Spleen (tissue), 11 donors: ENCODE measurements at regions not wholly inside any gene's neighbourhood (a gene's known extent, or its start where the extent isn't known, plus 50 kb on each side); places are given as distances from the start of the nearest gene placed in this dataset.

ENCODE experiments used
- DNase-seq: peaks from one replicate; pipeline ENCODE4 v3.0.0-alpha.2; 2020
- H3K27ac ChIP-seq, 8 donors: fragments of 200-600 bp; sonication (generic) in 7 of 8; 1 replicate in 4 of 8; 2 replicates in 4 of 8; pipeline versions ENCODE4 v1.5.0 to v1.8.0; 2016 to 2021; ENCODE audit warnings: inconsistent platforms in 4 of 8, mild to moderate bottlenecking in 4 of 8, moderate library complexity in 1 of 8
- H3K27me3 ChIP-seq, 7 donors: fragments of 200-600 bp; sonication (generic) in 6 of 7; replicated peaks in 1 of 7; 1 replicate in 4 of 7; 2 replicates in 3 of 7; pipeline versions ENCODE4 v1.5.0 to v1.8.0; 2016 to 2021; ENCODE audit warnings: inconsistent platforms in 3 of 7, mild to moderate bottlenecking in 1 of 7
- H3K36me3 ChIP-seq, 6 donors: fragments of 200-600 bp; sonication (generic) in 5 of 6; 1 replicate in 4 of 6; 2 replicates in 2 of 6; pipeline versions ENCODE4 v1.5.0 to v1.8.0; 2016 to 2021; ENCODE audit warnings: inconsistent platforms in 2 of 6
- H3K4me1 ChIP-seq, 6 donors: fragments of 200-600 bp; sonication (generic) in 5 of 6; 1 replicate in 3 of 6; 2 replicates in 3 of 6; pipeline versions ENCODE4 v1.5.0 to v1.8.0; 2016 to 2021; ENCODE audit warnings: inconsistent platforms in 3 of 6
- H3K4me3 ChIP-seq, 8 donors: fragments of 200-600 bp; sonication (generic) in 7 of 8; 1 replicate in 4 of 8; 2 replicates in 4 of 8; pipeline versions ENCODE4 v1.5.0 to v1.8.0; 2016 to 2021; ENCODE audit warnings: inconsistent platforms in 4 of 8, mild to moderate bottlenecking in 4 of 8, moderate library complexity in 2 of 8
- H3K9me3 ChIP-seq, 8 donors: fragments of 200-600 bp; sonication (generic) in 7 of 8; 1 replicate in 4 of 8; 2 replicates in 4 of 8; pipeline versions ENCODE4 v1.5.0 to v1.8.0; 2016 to 2021; ENCODE audit warnings: inconsistent platforms in 4 of 8
- POLR2A ChIP-seq, 3 donors: fragments of 450-650 bp; IDR thresholded peaks; one replicate each; pipeline ENCODE4 v1.5.1; 2017; ENCODE audit warnings: antibody characterized with exemption in 3 of 3, mild to moderate bottlenecking in 1 of 3
- POLR2AphosphoS5 ChIP-seq, 3 donors: sonication (generic); formaldehyde crosslinking; IDR thresholded peaks; one replicate each; pipeline ENCODE4 v1.5.1; 2017; ENCODE audit warnings: antibody characterized with exemption in 3 of 3
- WGBS, 5 donors: extraction: QIAGEN DNeasy Blood & Tissue Kit in 3 of 5; methylation state at CpG; one replicate each; pipeline versions ENCODE4 v1.1.5 to v1.1.7; 2013 to 2018; 5-methylcytosine and 5-hydroxymethylcytosine counted together
- intact Hi-C: fragments of 100-400 bp; cut with DNase I; formaldehyde crosslinking; loops from one replicate; pipeline ENCODE4 v1.15.0; 2023; ENCODE audit warnings: low total_unique reads
- TF ChIP-seq, protein P1 (sequence below), 11 experiments: fragments of 200-600 bp in 7 of 11; fragments of 450-650 bp in 4 of 11; sonication (generic) in 4 of 11; IDR thresholded peaks in 8 of 11; conservative IDR thresholded peaks in 3 of 11; 1 replicate in 7 of 11; 2 replicates in 4 of 11; pipeline versions ENCODE4 v1.4.0 to v1.8.0; 2016 to 2021; ENCODE audit warnings: antibody characterized with exemption in 11 of 11, inconsistent platforms in 4 of 11, mild to moderate bottlenecking in 1 of 11
- donor health status: healthy with polysubstance abuse.
- donor health status: DM: no; HTN: no; CAD: no; lungs with moderate emphysema.
- donor health status: DM: no; HTN: no; CAD: no.
- donor health status: Bipolar disorder and iron deficiency.
- donor health status: healthy.
- donor health status: DM: no; HTN: no; CAD: no.
- donor health status: DM: yes; HTN: yes; CAD: no.

DNA sequence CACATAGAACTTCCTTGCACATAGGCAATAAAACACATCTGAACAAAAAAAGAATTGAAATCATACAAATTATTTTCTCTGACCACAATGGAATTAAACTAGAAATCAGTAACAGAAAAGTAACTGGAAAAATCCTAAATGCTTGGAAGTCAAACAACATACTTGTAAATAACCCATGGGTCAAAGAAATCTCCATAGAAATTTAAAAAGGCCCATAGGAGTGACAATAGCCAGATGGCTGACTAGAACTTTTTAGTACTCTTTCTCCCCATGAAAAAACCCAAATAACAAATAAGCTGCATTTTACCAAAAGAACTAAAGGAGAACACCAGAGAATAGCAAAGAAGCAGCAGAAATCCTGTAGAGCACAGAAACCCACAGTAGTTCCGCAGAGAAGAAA is 139.2 kb upstream of the COL3A1 start:
- H3K36me3 ChIP-seq: no peaks in the 10 kb centered on the region
- no peaks in the 10 kb centered on the region for H3K4me1 ChIP-seq
- DNase-seq: no peak
- H3K9me3 ChIP-seq: peaks cover 2 to 51% (median 36%) of the 10 kb centered on the region in 8 donors
- peak overlapping the region in 1 of 8 donors; percentile 15 for H3K27ac ChIP-seq
- TF ChIP-seq POLR2A (IDR thresholded peaks at IDR 0.05) (no peak), POLR2AphosphoS5 (IDR thresholded peaks at IDR 0.05) (no peak)
- TF ChIP-seq, protein P1, sequence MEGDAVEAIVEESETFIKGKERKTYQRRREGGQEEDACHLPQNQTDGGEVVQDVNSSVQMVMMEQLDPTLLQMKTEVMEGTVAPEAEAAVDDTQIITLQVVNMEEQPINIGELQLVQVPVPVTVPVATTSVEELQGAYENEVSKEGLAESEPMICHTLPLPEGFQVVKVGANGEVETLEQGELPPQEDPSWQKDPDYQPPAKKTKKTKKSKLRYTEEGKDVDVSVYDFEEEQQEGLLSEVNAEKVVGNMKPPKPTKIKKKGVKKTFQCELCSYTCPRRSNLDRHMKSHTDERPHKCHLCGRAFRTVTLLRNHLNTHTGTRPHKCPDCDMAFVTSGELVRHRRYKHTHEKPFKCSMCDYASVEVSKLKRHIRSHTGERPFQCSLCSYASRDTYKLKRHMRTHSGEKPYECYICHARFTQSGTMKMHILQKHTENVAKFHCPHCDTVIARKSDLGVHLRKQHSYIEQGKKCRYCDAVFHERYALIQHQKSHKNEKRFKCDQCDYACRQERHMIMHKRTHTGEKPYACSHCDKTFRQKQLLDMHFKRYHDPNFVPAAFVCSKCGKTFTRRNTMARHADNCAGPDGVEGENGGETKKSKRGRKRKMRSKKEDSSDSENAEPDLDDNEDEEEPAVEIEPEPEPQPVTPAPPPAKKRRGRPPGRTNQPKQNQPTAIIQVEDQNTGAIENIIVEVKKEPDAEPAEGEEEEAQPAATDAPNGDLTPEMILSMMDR (IDR thresholded peaks at IDR 0.05 in 8 of 11, conservative IDR thresholded peaks at IDR 0.05 in 3 of 11): no peak
- intact Hi-C loops: no loop called here
- no peaks in the 10 kb centered on the region for H3K27me3 ChIP-seq
- no peak overlapping the region for H3K4me3 ChIP-seq
- WGBS, 5 donors: 0 to 67% (median 0%) methylated on average over 1 of the region's 1 CpG

DNA sequence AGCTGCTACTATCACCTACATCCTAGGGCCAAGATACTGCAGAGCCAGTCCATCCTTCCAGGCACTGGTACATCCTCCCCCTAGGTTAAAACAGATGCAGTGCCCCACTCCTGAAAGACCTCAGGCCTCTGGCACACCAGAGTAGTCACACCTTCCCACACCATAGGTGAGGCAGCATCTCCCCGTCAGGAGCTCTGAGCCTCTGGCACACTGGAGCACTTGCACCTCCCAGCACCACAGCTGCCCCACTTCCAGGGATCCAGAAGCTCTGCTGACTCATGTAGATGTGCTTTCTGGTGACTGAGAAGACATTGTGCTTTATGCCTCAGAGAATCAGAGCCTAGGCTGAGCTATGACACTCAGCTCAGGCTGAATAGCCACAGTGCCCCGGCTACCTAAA is 138.4 kb upstream of the COL3A1 start:
- H3K27ac ChIP-seq: no peak overlapping the region
- no peak for DNase-seq
- TF ChIP-seq POLR2A (IDR thresholded peaks at IDR 0.05) (no peak), POLR2AphosphoS5 (IDR thresholded peaks at IDR 0.05) (no peak)
- TF ChIP-seq, protein P1 (IDR thresholded peaks at IDR 0.05 in 8 of 11, conservative IDR thresholded peaks at IDR 0.05 in 3 of 11): no peak
- H3K4me1 ChIP-seq: no peaks in the 10 kb centered on the region
- no peak overlapping the region for H3K4me3 ChIP-seq
- 89 to 96% (median 92%) methylated on average over 1 to 2 of the region's 2 CpGs for WGBS, 5 donors
- intact Hi-C loops: no loop called here
- H3K9me3 ChIP-seq: peaks cover 0 to 50% (median 34%) of the 10 kb centered on the region in 8 donors
- H3K27me3 ChIP-seq: no peaks in the 10 kb centered on the region
- no peaks in the 10 kb centered on the region for H3K36me3 ChIP-seq

DNA sequence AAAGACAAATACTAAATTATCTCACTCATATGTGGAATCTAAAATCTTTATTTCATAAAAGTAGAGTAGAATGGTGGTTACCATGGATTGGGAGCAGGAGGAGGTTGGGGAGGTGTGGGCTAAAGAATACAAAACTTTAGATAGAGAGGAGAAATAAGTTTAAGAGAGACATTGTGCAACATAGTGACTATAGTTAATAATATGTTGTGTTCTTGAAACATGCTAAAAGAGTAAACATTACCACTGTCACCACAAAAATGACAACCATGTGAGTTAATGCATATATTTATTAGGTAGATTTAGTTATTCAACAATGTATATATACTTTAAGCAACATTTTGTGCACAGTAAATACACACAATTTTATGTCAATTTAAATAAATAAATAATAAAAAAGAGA is 128.5 kb upstream of the COL3A1 start:
- H3K4me1 ChIP-seq: no peaks in the 10 kb centered on the region
- no peak overlapping the region for H3K4me3 ChIP-seq
- DNase-seq: no peak
- intact Hi-C loops: no loop called here
- no peaks in the 10 kb centered on the region for H3K36me3 ChIP-seq
- peaks cover 0 to 22% (median 8%) of the 10 kb centered on the region in 8 donors for H3K9me3 ChIP-seq
- H3K27ac ChIP-seq: no peak overlapping the region
- TF ChIP-seq POLR2AphosphoS5 (IDR thresholded peaks at IDR 0.05): no peak
- H3K27me3 ChIP-seq: no peaks in the 10 kb centered on the region

DNA sequence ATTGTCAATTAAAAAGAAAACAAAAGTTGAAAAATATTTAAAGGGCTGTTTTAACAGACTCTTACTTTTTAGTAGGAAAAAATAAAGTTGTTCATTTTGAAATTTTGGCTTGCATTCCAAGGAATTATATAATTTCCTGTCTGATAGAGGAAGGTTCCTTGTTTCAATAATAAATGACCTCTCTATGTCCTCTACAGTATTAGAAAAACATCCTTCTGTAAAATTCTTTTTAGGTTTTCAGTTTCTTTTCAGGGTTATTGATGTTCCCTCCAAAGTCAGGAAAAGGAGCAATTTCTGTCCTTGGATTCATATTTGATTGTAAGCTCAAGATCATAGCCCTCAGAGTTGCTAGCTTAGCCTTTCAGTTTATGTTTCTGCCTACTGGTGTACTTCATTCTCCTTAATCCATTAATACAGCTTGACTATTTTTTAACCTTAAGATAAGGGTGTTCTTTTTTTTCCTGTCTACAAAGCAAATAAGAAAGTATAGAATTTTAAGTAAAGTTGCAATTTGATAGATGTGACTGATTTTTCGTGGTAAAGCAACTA is 125.2 kb upstream of the COL3A1 start:
- TF ChIP-seq POLR2AphosphoS5 (IDR thresholded peaks at IDR 0.05) (no peak), POLR2A (IDR thresholded peaks at IDR 0.05) (no peak)
- TF ChIP-seq, protein P1 (IDR thresholded peaks at IDR 0.05 in 8 of 11, conservative IDR thresholded peaks at IDR 0.05 in 3 of 11): no peak
- Histone ChIP-seq H3K36me3 (no peaks in the 10 kb centered on the region), H3K27me3 (no peaks in the 10 kb centered on the region), H3K4me3 (no peak overlapping the region), H3K4me1 (no peaks in the 10 kb centered on the region), H3K9me3 (peaks cover 0 to 13% (median 3%) of the 10 kb centered on the region in 8 donors), H3K27ac (peak overlapping the region in 1 of 8 donors; percentile 16)
- intact Hi-C loops: no loop called here
- 0 to 36% (median 1%) methylated on average over 1 of the region's 1 CpG for WGBS, 5 donors
- DNase-seq: no peak

DNA sequence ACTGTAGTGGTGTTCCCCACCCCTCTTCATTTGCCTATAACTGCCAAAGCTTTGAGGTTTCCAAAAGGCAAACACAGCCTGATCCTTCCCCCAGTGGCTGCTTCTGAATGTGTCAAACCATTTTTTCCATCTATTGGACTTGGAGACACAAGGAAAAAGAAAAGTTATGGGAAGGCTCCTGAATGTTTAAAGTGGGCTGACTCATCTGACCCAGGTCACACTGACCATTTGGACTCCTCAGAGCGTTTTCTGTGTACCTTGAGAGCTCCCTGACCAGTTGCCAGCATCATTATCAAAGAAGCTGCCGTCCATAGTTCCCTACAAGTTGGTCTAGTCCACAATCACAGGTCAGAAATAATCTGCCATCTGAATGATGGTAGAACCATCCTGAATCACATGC is 123.4 kb upstream of the COL3A1 start:
- no peak for DNase-seq
- WGBS, 5 donors: 59 to 76% (median 66%) methylated on average over 2 of the region's 2 CpGs
- no peak for TF ChIP-seq POLR2AphosphoS5 (IDR thresholded peaks at IDR 0.05)
- no peak for TF ChIP-seq POLR2A (IDR thresholded peaks at IDR 0.05)
- TF ChIP-seq, protein P1 (IDR thresholded peaks at IDR 0.05 in 8 of 11, conservative IDR thresholded peaks at IDR 0.05 in 3 of 11): no peak
- Histone ChIP-seq H3K27ac (no peak overlapping the region), H3K9me3 (peaks cover 0 to 13% (median 1%) of the 10 kb centered on the region in 8 donors), H3K27me3 (no peaks in the 10 kb centered on the region), H3K36me3 (no peaks in the 10 kb centered on the region), H3K4me3 (no peak overlapping the region), H3K4me1 (no peaks in the 10 kb centered on the region)
- intact Hi-C loops: no loop called here
